GM12865 (cell line): ENCODE measurements at regions not wholly inside any gene's neighbourhood (a gene's known extent, or its start where the extent isn't known, plus 50 kb on each side); places are given as distances from the start of the nearest gene placed in this dataset.

ENCODE experiments used
- DNase-seq: peaks from one replicate; pipeline ENCODE4 v3.0.0; 2010; ENCODE audit warnings: low read depth
- H3K4me3 ChIP-seq: 2 replicates; pipeline ENCODE4 v1.5.1; 2011; ENCODE audit warnings: mild to moderate bottlenecking, low read depth, low read length, control low read depth
- CTCF ChIP-seq: IDR thresholded peaks from 2 replicates; pipeline ENCODE4 v1.5.1; 2011; ENCODE audit warnings: low read length, control low read depth, low read depth, inconsistent platforms; ENCODE audit not compliant: insufficient read depth; ENCODE audit errors: missing control alignments

GRCh38 chr20:16220826-16221225 is 352.4 kb downstream of the KIF16B start:
- no peak for DNase-seq
- TF ChIP-seq CTCF = no peak
- H3K4me3 ChIP-seq = no peak overlapping the region

GRCh38 chr20:16219182-16219581 is 354.1 kb downstream of the KIF16B start:
- TF ChIP-seq CTCF = no peak
- no peak for DNase-seq
- H3K4me3 ChIP-seq = no peak overlapping the region

- TF ChIP-seq CTCF = no peak
- no peak for DNase-seq
- no peak overlapping the region for H3K4me3 ChIP-seq
Measured at GRCh38 chr20:16216914-16217230, 356.4 kb downstream of the KIF16B start.

- no peak overlapping the region for H3K4me3 ChIP-seq
- no peak for TF ChIP-seq CTCF
- DNase-seq = no peak
Measured at GRCh38 chr20:16216227-16216913, 356.9 kb downstream of the KIF16B start.

- H3K4me3 ChIP-seq = no peak overlapping the region
- no peak for TF ChIP-seq CTCF
- no peak for DNase-seq
Measured at GRCh38 chr20:16215041-16215440, 358.2 kb downstream of the KIF16B start.

GRCh38 chr20:16212790-16213189 is 360.5 kb downstream of the KIF16B start:
- TF ChIP-seq CTCF = no peak
- H3K4me3 ChIP-seq = no peak overlapping the region
- DNase-seq = peak; percentile 15

GRCh38 chr20:16209951-16210361 is 363.3 kb downstream of the KIF16B start:
- DNase-seq = no peak
- TF ChIP-seq CTCF = no peak

More at GRCh38 chr20:16209951-16210361, 363.3 kb downstream of the KIF16B start:
- no peak overlapping the region for H3K4me3 ChIP-seq
